HG02884 (cell line): ENCODE measurements at regions not wholly inside any gene's neighbourhood (a gene's known extent, or its start where the extent isn't known, plus 50 kb on each side); places are given as distances from the start of the nearest gene placed in this dataset.

Experiments used
- ATAC-seq: cut with Tn5 transposase; IDR thresholded peaks from one replicate; pipeline ENCODE4 v1.9.1; 2021; ENCODE audit warnings: mild to moderate bottlenecking, moderate library complexity; ENCODE audit not compliant: unreplicated experiment

- peak; percentile 95 for ATAC-seq
These were observed 253.0 kb downstream of the QKI start for GRCh38 chr6:163667372-163668060.

- ATAC-seq = no peak
These were observed 250.9 kb downstream of the QKI start for GRCh38 chr6:163665464-163665863.

- no peak for ATAC-seq
These were observed 249.1 kb downstream of the QKI start for GRCh38 chr6:163663575-163663974.

- ATAC-seq = no peak
These were observed 248.2 kb downstream of the QKI start for GRCh38 chr6:163662604-163663225.

- ATAC-seq = peak; percentile 95
These were observed 246.8 kb downstream of the QKI start for GRCh38 chr6:163661272-163661671.

DNA sequence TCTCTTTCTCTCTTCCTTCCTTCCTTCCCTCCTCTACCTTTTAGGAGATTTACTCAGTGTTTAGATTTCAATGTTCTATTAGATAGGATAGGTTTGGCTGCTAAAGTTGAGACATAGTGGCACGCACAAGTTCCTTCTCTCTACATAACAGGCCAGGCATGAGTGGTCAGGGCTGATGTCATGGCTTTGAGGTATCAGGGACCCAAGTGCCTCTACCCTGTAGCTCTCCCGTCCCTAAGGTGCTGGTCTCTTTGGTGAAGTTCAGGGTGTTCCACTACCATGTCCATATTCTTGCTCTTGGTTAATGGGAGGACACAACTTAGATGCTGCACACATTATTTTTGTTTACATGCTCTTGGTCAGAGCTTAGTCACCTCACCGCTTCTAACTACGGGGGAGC lies 245.3 kb downstream of the QKI start:
- ATAC-seq = no peak

- ATAC-seq = no peak
These were observed 241.0 kb downstream of the QKI start for GRCh38 chr6:163655217-163656121.

- no peak for ATAC-seq
These were observed 237.6 kb downstream of the QKI start for GRCh38 chr6:163651915-163652668.

DNA sequence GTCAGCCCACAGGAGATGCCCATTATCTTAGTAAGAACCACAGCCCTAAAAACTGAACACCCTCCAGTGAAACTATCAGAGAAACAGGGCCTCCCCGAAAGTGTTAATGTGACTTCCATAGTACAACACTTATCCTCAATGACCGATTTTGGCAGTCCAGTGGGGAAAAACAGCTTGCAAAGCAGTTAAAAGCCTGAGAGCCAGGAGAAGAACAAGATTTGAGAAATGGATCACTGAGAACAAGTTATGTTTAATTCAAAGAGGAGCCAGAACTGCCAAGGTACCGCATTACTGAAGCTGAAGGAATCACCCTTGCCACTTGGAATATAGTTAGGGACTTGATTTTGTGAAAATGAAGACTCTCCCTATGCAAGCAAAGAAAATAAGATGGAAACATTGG lies 236.9 kb downstream of the QKI start:
- no peak for ATAC-seq

- ATAC-seq = no peak
These were observed 234.3 kb downstream of the QKI start for GRCh38 chr6:163648868-163649267.

DNA sequence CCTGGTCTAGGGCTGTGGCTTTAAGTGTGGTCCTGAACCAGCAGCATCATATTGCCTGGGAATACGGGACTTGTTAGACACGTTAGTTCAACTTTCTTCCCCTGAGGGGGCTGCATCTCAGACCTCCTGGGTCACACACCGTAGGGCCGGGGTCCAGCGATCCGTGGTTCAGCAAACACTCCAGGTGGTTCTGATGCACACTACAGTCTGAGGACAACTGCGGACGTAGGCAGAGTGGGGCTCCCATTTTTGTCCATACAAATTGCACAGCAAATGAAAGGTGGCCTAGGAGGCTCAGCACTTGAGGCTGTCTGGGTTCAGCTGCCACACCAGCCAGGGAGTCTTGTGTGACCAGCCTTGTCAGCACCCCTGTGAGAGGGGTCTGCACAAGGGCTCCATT lies 233.1 kb downstream of the QKI start:
- no peak for ATAC-seq

DNA sequence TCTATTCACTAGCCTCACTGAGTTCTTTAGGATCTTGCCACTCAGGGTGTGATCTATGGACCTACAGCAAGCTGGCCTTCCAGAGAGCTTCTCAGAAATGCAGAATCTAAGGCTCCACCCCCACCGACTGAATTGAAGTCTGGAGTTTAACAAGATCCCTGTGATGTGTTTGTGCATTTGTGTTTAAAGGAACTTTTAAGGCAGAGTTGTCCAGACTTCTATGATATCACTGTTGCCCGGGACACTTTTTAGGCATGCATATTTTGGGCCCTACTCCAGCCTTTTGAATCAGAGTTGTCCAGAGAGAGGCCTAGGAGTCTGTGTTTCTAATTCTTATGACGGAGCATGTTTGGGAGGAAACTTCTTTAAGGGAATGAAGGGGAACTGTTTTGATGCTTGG lies 232.3 kb downstream of the QKI start:
- no peak for ATAC-seq

GRCh38 chr6:163646133-163646532 lies 231.6 kb downstream of the QKI start:
- no peak for ATAC-seq

- no peak for ATAC-seq
These were observed 231.0 kb downstream of the QKI start for GRCh38 chr6:163645560-163645959.

- no peak for ATAC-seq
These were observed 229.3 kb downstream of the QKI start for GRCh38 chr6:163643866-163644265.

GRCh38 chr6:163641706-163642105 lies 227.2 kb downstream of the QKI start:
- no peak for ATAC-seq

DNA sequence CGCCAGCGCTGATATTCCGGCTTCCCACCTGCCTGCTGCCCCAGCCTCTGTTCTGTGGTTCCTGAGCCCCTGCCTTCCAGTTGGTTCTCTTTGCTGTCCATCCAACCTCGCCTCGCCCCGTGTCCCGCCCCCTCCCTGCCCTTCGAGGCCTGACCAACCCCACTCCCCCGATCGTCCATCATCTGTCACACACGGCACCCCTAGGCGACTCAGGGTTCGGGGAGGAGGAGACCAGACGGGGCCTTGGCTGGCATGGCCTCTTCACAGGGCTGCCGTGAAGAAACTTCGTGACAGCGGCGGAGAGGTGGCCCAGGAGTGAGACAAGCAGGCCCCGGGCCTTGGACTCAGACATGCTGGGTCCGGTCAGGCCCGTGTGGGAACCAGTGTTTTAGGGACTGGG lies 226.1 kb downstream of the QKI start:
- ATAC-seq = no peak

GRCh38 chr6:163637524-163637923 lies 223.0 kb downstream of the QKI start:
- peak; percentile 98 for ATAC-seq

DNA sequence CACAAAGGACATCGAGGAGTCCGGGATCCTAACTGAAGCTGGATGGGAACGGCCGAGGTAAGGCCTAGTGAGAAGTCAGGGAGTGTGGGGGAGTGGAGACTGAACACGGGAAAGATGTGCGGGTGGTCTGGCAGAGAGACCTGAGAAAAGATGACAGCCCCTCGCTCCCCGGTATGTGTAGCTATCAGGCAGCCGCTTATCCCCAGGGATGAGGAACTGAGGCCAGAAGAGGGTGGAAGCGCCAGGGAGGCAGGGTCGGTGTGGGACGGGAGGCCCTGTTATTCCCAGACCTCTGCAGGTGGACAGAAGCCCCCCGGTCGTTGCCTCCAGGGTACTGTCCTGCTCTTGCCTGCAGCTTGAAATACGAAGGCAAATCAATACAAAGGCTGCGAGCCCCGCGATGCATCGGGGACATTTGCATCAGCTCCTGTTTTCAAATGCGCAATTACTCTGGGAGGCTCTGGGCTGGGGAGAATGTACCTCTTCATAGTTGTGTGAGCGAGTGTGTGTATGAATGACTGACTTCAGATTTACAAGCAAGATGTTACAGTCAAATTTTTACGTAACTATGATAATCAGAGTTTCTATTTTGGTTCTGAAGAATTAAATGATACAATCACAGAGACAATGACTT lies 221.3 kb downstream of the QKI start:
- ATAC-seq = no peak

DNA sequence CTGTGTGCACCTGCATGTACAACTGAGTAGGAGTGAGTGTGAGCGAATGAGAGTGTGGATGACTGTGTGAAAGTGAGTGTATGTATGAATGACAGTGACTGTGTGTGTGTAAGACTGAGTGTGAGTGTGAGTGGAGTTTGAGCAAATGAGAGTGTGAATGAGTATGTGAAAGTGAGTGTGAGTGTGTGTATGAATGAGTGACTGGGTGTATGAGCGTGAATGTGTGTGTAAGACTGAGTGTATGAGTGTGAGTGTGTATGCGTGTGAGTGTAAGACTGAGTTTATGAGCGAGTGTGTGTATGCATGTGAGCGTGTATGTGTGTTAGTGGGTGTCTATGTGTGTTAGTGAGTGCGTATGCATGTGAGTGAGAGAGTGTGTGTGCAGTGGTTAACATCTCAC lies 220.8 kb downstream of the QKI start:
- ATAC-seq = no peak
